ENCODE measurements at regions not wholly inside any gene's neighbourhood (a gene's known extent, or its start where the extent isn't known, plus 50 kb on each side); places are given as distances from the start of the nearest gene placed in this dataset.
"Not testable (repeated sequence)": the region's sequence is repeated elsewhere in the genome, so short reads cannot be mapped to it uniquely, and the experiment has no call there.

DNA sequence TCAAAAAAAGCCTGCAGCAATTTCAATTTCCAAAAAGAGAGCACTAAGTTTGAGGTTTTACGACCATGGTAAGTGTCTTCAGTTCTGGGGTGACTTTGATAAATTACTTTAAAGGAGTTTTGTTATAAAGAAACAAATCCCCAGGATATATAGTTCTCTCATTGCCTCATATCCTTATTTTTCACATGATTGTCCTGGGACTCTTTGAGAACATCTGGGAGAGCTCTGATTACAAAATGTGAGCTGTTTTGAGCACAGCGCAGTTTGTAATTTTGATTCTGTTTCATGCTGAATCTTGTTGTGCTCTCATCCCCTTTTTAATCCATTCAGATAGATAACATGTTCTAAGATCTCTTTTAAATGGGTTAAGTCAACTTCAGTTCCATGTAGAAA lies 67.7 kb upstream of the DCN start:
- H3K27ac ChIP-seq = peak overlapping the region; percentile 38 to 86 (median 65)
- intact Hi-C loops (cut with DNase I) = no loop called here
- peaks cover 0 to 23% (median 0%) of the 10 kb centered on the region in 12 donors for H3K9me3 ChIP-seq
- H3K4me1 ChIP-seq = peaks cover 0 to 17% (median 0%) of the 10 kb centered on the region in 12 donors
- WGBS, 4 donors = 58 to 70% (median 63%) methylated on average over 2 of the region's 2 CpGs
- ATAC-seq (peak; percentile 72 to 92 (median 88)), DNase-seq (no peak)
- no peak overlapping the region for H3K4me3 ChIP-seq
- H3K36me3 ChIP-seq = no peaks in the 10 kb centered on the region
- TF ChIP-seq POLR2A (IDR thresholded peaks at IDR 0.05) = no peak
- TF ChIP-seq, protein P1, sequence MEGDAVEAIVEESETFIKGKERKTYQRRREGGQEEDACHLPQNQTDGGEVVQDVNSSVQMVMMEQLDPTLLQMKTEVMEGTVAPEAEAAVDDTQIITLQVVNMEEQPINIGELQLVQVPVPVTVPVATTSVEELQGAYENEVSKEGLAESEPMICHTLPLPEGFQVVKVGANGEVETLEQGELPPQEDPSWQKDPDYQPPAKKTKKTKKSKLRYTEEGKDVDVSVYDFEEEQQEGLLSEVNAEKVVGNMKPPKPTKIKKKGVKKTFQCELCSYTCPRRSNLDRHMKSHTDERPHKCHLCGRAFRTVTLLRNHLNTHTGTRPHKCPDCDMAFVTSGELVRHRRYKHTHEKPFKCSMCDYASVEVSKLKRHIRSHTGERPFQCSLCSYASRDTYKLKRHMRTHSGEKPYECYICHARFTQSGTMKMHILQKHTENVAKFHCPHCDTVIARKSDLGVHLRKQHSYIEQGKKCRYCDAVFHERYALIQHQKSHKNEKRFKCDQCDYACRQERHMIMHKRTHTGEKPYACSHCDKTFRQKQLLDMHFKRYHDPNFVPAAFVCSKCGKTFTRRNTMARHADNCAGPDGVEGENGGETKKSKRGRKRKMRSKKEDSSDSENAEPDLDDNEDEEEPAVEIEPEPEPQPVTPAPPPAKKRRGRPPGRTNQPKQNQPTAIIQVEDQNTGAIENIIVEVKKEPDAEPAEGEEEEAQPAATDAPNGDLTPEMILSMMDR (IDR thresholded peaks at IDR 0.05) = no peak
- H3K27me3 ChIP-seq = no peaks in the 10 kb centered on the region

- H3K4me3 ChIP-seq = no peak overlapping the region
- peaks cover 0 to 17% (median 0%) of the 10 kb centered on the region in 12 donors for H3K4me1 ChIP-seq
- peaks cover 0 to 29% (median under 1%) of the 10 kb centered on the region in 12 donors for H3K9me3 ChIP-seq
- intact Hi-C loops (cut with DNase I) = loop anchor here in 1 of 10 donors (10.0 kb wide), 1 partner anchor 75 kb away; no protein-coding TSS in a partner anchor
- WGBS, 4 donors = 47 to 58% (median 50%) methylated on average over 1 of the region's 1 CpG
- H3K36me3 ChIP-seq = no peaks in the 10 kb centered on the region
- H3K27me3 ChIP-seq = no peaks in the 10 kb centered on the region
- TF ChIP-seq, protein P1 (IDR thresholded peaks at IDR 0.05) = no peak
- TF ChIP-seq POLR2A (IDR thresholded peaks at IDR 0.05) = no peak
- peak overlapping the region; percentile 38 to 86 (median 65) for H3K27ac ChIP-seq
- DNase-seq (no peak), ATAC-seq (peak in 3 of 4 donors; percentile 79 to 85 (median 83))
Observed at GRCh38 chr12:91249518-91250272, 67.1 kb upstream of the DCN start.

DNA sequence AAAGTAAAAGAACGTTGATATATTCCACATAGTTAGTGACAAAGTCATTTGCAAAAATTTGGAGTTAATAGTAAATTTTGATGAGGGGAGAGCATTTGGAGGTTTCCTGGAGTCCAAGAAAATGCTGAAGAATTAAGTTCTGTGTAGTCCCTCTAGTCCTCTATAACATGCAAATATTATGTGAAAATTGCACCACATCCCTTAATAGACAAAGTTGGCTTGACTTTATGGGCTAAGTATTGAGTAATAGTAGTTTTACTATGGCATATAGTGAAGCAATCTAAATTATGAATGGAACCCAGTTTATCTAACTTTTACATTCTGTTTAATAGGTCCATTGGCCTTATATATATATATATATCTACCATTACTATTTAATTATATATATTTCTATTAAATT lies 66.4 kb upstream of the DCN start:
- peak in 1 of 4 donors; percentile 14 for ATAC-seq
- intact Hi-C loops (cut with DNase I) = loop anchor here in 1 of 10 donors (10.0 kb wide), 1 partner anchor 76 kb away; no protein-coding TSS in a partner anchor

GRCh38 chr12:91243177-91243576 lies 60.6 kb upstream of the DCN start:
- H3K9me3 ChIP-seq = peaks cover 0 to 38% (median 1%) of the 10 kb centered on the region in 12 donors
- H3K4me1 ChIP-seq = peaks cover 0 to 16% (median 0%) of the 10 kb centered on the region in 12 donors
- not testable (repeated sequence) for ATAC-seq, H3K4me3 ChIP-seq, H3K36me3 ChIP-seq, H3K27me3 ChIP-seq
- WGBS, 4 donors = 76 to 90% (median 78%) methylated on average over 5 to 6 of the region's 6 CpGs
- H3K27ac ChIP-seq = peak overlapping the region in 3 of 12 donors; percentile 30 to 67 (median 61)
- intact Hi-C loops (cut with DNase I) = loop anchor here in 2 of 10 donors (5.0 to 10.0 kb wide), 2 partner anchors 66 to 82 kb away; no protein-coding TSS in a partner anchor
- TF ChIP-seq, protein P1 (IDR thresholded peaks at IDR 0.05) = peak in 4 of 12 donors; percentile 9 to 26 (median 24)
- DNase-seq = peak in 3 of 5 donors; percentile 27 to 48 (median 33)

More for the DNA sequence above, 66.4 kb upstream of the DCN start:
- Histone ChIP-seq H3K4me3 (no peak overlapping the region), H3K27me3 (no peaks in the 10 kb centered on the region), H3K27ac (peak overlapping the region in 8 of 12 donors; percentile 3 to 86 (median 70)), H3K4me1 (peaks cover 0 to 17% (median 0%) of the 10 kb centered on the region in 12 donors), H3K36me3 (no peaks in the 10 kb centered on the region), H3K9me3 (peaks cover 0 to 35% (median 1%) of the 10 kb centered on the region in 12 donors)
- TF ChIP-seq, protein P1 (IDR thresholded peaks at IDR 0.05) = no peak
- TF ChIP-seq POLR2A (IDR thresholded peaks at IDR 0.05) = no peak
- DNase-seq = no peak
- WGBS, 4 donors = 56 to 73% (median 66%) methylated on average over 1 of the region's 1 CpG

All from heart left ventricle (tissue), 16 donors.